GM18517 (cell line): ENCODE measurements at regions not wholly inside any gene's neighbourhood (a gene's known extent, or its start where the extent isn't known, plus 50 kb on each side); places are given as distances from the start of the nearest gene placed in this dataset.
"Not testable (repeated sequence)": the region's sequence is repeated elsewhere in the genome, so short reads cannot be mapped to it uniquely, and the experiment has no call there.

ENCODE experiments used
- ATAC-seq: cut with Tn5 transposase; IDR thresholded peaks from one replicate; pipeline ENCODE4 v1.9.1; 2021; ENCODE audit warnings: mild to moderate bottlenecking, moderate library complexity; ENCODE audit not compliant: unreplicated experiment

GRCh38 chr1:192476802-192477298 is 98.7 kb upstream of the RGS1 start:
- peak; percentile 40 for ATAC-seq

GRCh38 chr1:192477630-192478029 is 97.9 kb upstream of the RGS1 start:
- ATAC-seq: peak; percentile 69

- no peak for ATAC-seq
These were observed 89.7 kb upstream of the RGS1 start for GRCh38 chr1:192485692-192486436.

DNA sequence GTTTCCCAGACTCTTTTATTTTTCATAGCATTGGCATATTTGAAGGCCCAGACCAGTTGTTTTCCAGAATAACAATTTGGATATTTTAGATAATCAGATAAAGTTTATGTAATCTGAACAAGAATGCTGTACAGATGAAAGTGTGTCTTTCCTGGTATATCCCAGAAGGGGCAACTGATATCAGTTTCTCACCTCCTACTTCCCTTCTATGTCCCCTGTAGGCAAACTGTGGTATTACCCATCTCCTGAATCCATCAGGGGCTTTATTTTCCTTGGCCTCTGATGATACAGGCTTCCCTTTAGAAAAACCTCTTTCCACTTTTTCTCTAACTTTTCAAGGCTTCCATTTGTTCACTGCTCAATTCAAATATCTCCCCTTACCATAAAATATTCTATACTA is 87.5 kb upstream of the RGS1 start:
- no peak for ATAC-seq

DNA sequence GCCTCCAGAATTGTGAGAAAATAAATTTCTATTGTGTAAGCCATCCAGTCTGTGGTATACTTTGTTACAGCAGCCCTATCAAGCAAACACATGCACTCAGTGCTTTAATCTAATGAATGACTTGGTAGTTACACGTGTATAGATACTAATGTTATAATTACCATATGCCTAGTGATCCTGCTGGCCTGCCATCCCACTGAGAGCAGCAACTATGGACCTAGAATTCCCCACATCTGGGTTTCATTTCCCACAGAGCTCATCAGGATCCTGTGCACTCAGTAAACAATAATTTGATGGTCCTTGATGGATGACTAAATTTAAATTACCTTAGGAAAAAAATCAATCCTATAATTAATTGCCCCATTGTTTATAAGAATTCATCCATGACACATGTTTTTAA is 86.5 kb upstream of the RGS1 start:
- no peak for ATAC-seq

DNA sequence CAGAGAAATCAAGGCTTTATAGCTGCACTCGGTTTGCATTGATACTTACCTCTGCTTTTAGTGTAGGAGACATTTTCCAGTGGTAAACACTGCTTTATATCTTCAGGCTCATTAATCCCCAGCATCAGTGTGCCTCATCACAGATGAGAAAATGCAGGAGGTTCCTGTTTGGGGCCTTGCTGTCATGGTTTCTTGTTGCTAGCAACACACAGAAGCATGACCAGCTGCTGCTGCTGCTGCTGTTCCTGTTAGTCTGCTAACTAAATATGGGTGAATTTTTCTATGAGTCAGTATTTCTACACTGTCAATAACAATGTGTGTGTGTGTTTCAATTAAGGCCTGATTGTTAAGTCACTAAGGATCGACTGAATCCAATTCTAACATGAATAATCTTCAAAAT is 85.8 kb upstream of the RGS1 start:
- ATAC-seq: peak; percentile 84

DNA sequence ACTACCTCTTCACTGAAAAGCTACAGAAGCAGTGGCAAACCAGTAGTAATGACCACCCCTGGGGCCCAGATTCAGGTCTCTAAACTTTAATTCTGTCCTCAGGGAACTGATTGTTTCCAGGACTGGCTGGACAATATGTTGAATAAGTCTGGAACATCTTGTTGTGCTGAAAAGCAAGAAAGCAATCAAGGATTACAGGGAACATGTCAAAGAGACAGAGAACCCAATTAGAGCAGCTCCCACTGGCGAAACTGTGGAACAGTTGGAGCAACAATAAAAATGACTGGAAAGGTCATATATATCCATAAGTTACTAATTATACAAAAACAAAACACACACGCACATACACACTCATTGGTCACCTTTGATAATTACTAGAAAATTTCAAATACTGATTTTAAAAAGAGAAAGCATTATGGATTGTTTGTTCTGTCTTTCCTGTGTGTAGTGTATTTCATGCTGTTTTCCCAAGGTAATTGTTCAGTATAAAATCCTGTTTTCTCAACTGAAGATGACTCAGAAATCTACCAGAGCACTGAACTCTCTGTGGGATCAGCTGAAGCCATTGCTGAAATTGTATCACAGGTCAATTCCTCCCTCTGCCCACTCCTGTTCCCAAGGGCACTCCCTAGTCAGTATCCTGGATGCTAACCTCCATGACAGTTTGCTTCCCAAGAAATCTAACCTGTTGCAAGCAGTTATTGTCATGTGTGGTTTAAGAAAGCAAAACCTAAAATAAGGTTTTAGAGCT is 83.6 kb upstream of the RGS1 start:
- ATAC-seq: no peak

DNA sequence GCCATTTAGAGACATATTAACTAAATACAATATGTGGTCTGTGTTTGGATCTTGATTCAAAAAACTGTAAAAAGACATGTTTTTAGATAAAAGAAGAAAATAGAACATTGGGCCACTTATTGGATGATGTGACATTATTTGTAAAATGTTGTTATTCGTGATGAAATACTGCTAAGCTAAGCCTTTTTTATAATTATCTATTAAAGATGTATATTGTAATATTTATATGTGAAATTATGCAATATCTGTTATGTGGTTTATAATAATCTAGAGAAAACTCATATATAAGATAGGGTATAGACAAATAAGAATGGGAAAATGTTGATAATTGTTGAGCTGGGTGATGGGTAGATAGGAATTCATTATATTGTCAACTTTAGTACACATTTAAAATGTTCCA is 82.0 kb upstream of the RGS1 start:
- ATAC-seq: no peak

DNA sequence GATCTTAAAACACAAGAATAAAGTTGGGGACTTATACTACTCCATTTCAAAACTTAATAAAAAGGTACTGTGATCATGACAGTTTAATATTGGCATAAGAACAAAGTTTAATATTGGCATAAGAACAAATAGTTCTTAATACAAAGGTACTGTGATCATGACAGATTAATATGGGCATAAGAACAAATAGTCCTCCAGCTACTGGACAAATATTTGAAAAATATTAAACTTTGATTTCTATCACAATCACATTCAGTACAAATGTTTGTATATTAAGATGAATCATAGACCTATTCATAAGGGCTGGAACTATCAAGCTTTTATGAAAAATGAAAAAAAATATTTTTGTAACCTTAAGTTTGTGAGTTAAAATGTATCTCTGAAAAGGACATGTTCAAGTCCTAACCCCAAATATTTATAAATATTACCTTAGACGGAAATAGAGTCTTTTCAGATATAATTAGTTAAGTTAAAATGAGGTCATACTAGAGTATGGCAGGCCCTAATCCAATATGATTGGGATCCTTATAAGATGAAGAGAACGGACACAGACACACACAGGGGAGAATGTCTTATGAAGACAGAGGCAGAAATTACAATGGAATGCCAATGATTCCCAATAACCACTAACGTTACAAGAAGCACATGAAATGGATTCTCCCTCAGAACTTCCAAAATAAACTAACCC is 79.1 kb upstream of the RGS1 start:
- no peak for ATAC-seq

DNA sequence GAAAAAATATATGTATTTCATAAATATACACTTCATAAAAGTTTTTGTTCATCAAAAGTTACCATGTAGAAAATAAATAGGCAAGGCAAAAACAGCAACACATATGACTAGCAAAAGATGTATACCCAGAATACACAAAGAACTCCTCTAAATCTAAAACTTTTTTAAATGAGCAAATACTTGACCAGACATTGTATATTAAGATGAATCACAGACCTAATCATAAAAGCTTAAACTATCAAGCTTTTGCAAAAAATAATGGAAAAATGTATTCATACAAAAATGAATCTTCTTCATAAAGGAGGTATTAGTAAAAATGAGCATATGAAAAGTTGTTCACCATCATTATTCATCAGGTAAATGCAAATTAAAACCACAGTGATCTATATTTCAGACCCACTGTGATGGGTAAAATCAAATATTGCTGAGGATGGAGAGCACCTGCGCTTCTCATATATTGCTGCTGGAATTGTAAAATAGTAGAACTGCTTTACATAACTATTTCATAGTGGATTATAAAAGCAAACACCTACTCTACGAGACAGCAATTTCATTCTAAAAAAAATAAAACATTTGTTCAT is 78.3 kb upstream of the RGS1 start:
- no peak for ATAC-seq

DNA sequence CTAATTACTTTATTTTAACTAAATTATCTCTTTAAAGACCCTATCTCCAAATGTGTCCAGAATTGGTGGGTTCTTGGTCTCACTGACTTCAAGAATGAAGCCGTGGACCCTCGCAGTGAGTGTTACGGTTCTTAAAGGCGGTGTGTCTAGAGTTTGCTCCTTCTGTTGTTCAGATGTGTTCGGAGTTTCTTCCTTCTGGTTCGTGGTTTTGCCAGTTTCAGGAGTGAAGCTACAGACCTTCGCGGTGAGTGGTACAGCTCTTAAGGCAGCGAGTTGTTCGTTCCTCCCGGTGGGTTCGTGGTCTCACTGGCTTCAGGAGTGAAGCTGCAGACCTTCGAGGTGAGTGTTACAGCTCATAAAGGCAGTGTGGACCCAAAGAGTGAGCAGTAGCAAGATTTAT is 77.5 kb upstream of the RGS1 start:
- not testable (repeated sequence) for ATAC-seq

DNA sequence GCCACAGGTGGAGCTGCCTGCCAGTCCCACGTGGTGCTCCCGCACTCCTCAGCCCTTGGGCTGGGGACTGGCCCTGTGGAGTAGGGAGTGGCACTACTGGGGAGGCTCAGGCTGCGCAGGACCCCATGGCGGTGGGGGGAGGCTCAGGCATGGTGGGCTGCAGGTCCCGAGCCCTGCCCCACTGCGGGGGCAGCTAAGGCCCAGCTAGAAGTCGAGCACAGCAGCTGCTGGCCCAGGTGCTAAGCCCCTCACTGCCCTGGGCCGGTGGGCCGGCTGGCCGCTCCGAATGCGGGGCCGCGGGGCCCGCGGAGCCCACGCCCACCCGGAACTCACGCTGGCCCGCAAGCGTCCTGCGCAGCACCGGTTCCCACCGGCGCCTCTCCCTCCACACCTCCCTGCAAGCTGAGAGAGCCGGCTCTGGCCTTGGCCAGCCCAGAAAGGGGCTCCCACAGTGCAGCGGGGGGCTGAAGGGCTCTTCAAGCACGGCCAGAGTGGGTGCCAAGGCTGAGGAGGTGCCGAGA is 76.5 kb upstream of the RGS1 start:
- not testable (repeated sequence) for ATAC-seq

DNA sequence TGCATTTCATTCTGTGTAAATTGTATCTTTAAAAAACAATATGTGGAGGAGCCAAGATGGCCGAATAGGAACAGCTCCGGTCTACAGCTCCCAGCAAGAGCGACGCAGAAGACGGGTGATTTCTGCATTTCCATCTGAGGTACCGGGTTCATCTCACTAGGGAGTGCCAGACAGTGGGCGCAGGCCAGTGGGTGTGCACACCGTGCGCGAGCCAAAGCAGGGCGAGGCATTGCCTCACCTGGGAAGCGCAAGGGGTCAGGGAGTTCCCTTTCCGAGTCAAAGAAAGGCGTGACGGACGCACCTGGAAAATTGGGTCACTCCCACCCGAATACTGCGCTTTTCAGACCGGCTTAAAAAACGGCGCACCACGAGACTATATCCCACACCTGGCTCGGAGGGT is 75.0 kb upstream of the RGS1 start:
- ATAC-seq: not testable (repeated sequence)

DNA sequence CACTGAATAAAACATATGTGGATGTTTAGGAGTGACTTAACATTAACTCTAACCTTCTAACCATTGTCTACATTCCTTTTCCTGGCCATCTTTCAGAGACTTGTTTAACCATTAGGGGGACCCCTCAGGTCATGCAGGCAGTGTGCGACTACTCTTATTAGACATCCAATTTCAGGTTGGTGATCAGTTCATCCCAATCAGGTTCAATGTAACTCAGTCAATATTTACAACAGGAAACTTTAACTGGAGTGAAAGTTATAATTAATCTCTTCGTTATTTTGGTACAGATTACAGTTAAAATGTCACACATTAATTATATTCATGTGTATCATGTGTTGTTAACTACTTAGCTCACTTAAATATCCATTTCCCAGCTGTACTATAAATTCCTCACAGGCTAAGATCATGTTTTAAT is 68.8 kb upstream of the RGS1 start:
- peak; percentile 99 for ATAC-seq

DNA sequence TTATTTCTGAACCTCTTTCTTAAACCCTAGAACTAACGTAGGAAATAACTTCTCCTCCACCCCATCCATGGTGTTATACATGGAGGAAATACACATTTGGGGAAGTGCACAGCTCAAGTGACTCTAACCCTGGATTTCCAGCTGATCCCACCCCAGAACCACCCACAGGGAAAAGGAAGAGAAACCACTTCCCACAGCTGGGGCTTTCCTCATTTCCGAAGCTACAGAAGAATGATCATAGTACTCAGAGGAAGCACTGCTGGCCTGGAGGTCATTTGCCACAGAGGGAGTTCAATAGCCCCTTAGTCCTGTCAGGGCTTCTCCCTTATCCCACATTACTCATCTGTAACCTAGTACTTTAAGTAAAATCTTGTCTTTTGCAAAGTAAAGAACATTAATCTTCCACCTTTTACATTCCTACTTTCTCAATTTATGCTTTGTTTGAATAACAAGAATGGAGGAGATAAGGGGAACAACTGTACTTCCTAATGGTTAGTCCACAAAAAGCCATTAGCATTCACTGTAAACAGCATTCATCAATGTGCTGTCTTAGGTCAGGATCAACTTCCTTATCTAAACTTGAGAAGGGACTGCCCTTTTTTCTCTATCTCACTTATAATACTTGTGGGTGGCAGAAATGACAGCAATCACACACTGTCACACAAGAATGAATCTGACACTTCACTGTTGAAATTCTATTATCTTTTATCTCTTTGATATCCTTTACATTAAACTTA is 63.0 kb upstream of the RGS1 start:
- ATAC-seq: peak; percentile 31

DNA sequence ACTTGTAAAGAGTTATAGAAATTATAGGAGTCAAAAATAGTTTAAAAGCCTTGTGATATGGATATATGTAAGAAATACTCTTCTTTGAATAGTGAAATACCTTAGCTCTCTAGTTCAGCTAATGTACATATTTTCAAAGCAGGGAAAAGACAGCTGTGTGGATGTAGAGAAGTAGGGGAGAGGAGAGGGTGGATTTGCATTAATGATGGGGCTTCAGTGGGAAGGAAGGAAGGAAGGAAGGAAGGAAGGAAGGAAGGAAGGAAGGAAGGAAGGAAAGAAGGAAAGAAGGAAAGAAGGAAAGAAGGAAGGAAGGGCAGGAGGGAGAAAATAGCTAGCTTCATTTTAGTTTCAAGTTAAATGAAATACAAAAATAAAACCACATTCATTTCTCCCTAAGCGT is 62.4 kb upstream of the RGS1 start:
- ATAC-seq: no peak

DNA sequence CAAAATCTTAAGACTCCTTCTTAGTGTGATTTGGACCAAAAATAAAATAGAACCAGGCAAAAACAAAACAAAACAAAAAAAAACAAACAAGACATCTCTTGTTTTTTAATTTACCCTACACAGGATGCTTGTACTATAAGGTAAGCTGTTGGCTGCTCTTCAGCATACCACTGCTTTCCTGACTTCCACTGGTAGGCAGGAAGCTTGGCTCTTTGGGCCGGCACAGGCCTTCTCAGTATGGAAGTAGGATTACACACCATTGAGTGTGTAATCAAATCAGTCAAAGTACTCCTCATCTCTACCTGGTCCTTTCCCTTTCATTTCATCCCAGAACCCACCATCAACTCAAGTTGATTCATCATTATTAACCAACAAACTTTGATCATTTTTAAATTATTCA is 61.9 kb upstream of the RGS1 start:
- no peak for ATAC-seq

DNA sequence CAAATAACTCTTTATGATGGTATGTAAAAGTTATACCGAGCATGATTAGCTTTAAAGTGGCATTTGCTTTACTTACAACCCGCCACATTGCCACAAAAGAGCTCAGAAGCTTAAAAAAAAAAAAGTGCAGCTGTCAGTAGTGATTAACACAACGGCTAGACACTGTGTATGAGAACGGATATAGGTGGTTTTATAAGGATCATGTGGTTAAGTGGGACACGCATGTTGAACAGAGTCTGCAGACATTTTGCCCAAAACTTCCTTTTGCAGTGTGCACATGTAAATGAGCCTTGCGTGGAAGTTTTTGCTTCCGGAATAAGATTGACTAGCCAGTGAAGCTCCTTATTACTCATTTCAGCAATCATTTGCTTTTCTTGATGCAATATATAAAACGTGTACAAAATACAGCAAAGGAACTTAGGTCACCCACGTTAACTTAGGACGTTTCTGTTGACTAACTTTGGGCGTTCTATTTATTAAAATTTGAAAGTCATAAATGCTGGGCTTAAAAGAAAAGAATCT is 58.7 kb upstream of the RGS1 start:
- peak; percentile 99 for ATAC-seq

DNA sequence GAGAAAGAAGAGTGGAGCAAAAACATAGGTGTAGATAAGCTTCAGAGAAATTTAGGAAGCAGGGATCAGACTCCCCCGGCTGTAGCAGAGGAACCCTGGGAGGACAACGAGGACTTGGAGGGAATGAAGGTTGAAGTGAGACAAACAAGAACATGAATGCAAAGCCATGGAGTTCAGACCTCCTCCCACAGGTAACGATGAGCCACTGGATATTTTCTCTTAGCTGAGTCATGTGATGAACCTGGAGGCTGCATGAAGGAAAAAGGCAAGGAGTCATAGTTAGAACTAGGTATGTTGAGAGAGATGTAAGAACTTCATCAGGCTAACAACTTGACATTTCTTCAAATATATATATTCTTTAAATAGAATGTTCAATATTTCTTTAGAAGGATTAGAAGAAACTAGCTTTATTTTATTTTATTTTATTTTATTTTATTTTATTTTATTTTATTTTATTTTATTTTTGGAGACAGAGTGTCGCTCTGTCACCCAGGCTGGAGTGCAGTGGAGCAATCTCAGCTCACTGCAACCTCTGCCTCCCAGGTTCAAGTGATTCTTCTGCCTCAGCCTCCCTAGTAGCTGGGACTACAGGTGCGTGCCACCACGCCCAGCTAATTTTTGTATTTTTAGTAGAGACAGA is 57.7 kb upstream of the RGS1 start:
- ATAC-seq: not testable (repeated sequence)

DNA sequence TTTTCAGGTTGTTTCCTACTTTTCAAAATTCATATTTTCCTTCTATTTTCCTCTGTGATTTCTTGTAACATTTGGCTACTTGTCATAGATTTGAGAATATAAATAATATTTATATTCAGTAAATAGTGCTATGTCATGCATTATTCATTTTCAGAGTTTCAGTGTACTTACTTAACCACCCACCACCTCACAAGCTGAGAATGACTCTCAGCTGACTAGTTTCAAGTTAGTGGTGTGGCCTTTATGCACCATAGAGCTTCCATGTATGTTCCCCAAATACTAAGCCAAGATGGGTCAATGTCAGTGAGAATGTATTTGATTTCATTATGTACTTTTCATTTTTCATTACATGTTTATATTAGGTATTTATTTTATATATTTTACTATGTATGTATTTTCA is 56.9 kb upstream of the RGS1 start:
- no peak for ATAC-seq
